ENCODE measurements at regions not wholly inside any gene's neighbourhood (a gene's known extent, or its start where the extent isn't known, plus 50 kb on each side); places are given as distances from the start of the nearest gene placed in this dataset.

GRCh38 chr6:100101644-100102043, 107.6 kb upstream of the MCHR2 start:
- TF ChIP-seq CTCF (IDR thresholded peaks at IDR 0.05) (no peak), EP300 (IDR thresholded peaks at IDR 0.05) (no peak), POLR2A (IDR thresholded peaks at IDR 0.05) (no peak)

Measured in ovary (tissue), 3 donors.